Keratinocyte (primary cell): ENCODE measurements at regions not wholly inside any gene's neighbourhood (a gene's known extent, or its start where the extent isn't known, plus 50 kb on each side); places are given as distances from the start of the nearest gene placed in this dataset.

Source experiments
- DNase-seq: peaks from one replicate; pipeline ENCODE4 v3.0.0-alpha.2; 2011; ENCODE audit warnings: low read depth, missing footprints, low spot score
- FAIRE-seq: peaks from 2 replicates; lab custom pipeline; 2011; peaks lifted over from hg19 to GRCh38; lab: Jason Lieb, UNC
- H2AFZ ChIP-seq: 2 replicates; pipeline ENCODE4 v1.6.0; 2012; ENCODE audit warnings: low read length, control low read depth, inconsistent platforms; ENCODE audit not compliant: control insufficient read depth
- H3K27ac ChIP-seq: 2 replicates; pipeline ENCODE4 v1.5.1; 2011; ENCODE audit warnings: low read length; ENCODE audit not compliant: control insufficient read depth, insufficient read depth
- H3K27me3 ChIP-seq: 3 replicates; pipeline ENCODE4 v1.6.0; 2011; ENCODE audit warnings: low read length; ENCODE audit not compliant: control insufficient read depth, insufficient read depth; ENCODE audit errors: extremely low read depth
- H3K36me3 ChIP-seq, 2 experiments: 2 replicates in 1 of 2; 3 replicates in 1 of 2; pipeline ENCODE4 v1.5.1; 2011; ENCODE audit warnings: low read length in 2 of 2, mild to moderate bottlenecking in 1 of 2; ENCODE audit not compliant: control insufficient read depth in 2 of 2, insufficient read depth in 2 of 2; ENCODE audit errors: extremely low read depth in 1 of 2
- H3K4me1 ChIP-seq: 3 replicates; pipeline ENCODE4 v1.5.1; 2011; ENCODE audit warnings: low read length; ENCODE audit not compliant: control insufficient read depth, insufficient read depth; ENCODE audit errors: extremely low read depth
- H3K4me2 ChIP-seq: 3 replicates; pipeline ENCODE4 v1.6.0; 2011; ENCODE audit warnings: low read depth, low read length; ENCODE audit not compliant: control insufficient read depth, insufficient read depth; ENCODE audit errors: extremely low read depth
- H3K4me3 ChIP-seq, 3 experiments: fragments of 200-600 bp in 1 of 3; sonication (generic) in 1 of 3; 2 replicates in 2 of 3; 3 replicates in 1 of 3; pipeline ENCODE4 v1.5.1; 2011 to 2016; ENCODE audit warnings: low read length in 3 of 3, mild to moderate bottlenecking in 3 of 3, control low read depth in 2 of 3, inconsistent platforms in 1 of 3, low read depth in 1 of 3, mixed read lengths in 1 of 3, mixed run types in 1 of 3, moderate library complexity in 1 of 3; ENCODE audit not compliant: control insufficient read depth in 2 of 3, insufficient read depth in 2 of 3; ENCODE audit errors: extremely low read depth in 1 of 3
- H3K79me2 ChIP-seq: 2 replicates; pipeline ENCODE4 v1.6.0; 2012; ENCODE audit warnings: low read length; ENCODE audit not compliant: control insufficient read depth, insufficient read depth
- H3K9ac ChIP-seq: 3 replicates; pipeline ENCODE4 v1.6.0; 2011; ENCODE audit warnings: low read length; ENCODE audit not compliant: control insufficient read depth, insufficient read depth; ENCODE audit errors: extremely low read depth
- H3K9me1 ChIP-seq: 3 replicates; pipeline ENCODE4 v1.6.0; 2011; ENCODE audit warnings: low read length; ENCODE audit not compliant: control insufficient read depth, insufficient read depth; ENCODE audit errors: extremely low read depth
- H3K9me3 ChIP-seq: 2 replicates; pipeline ENCODE4 v1.5.1; 2012; ENCODE audit warnings: low read depth, low read length; ENCODE audit not compliant: control insufficient read depth
- H4K20me1 ChIP-seq: 3 replicates; pipeline ENCODE4 v1.6.0; 2011; ENCODE audit warnings: low read length; ENCODE audit not compliant: control insufficient read depth, insufficient read depth; ENCODE audit errors: extremely low read depth
- EZH2 ChIP-seq: IDR thresholded peaks from one replicate; pipeline ENCODE4 v1.6.1; 2012; ENCODE audit warnings: inconsistent platforms, mild to moderate bottlenecking, low read length, moderate library complexity
- dilution Hi-C: fragments of 300-500 bp; cut with MboI; formaldehyde crosslinking; loops from one replicate; pipeline ENCODE4 v1.7.0; 2020; ENCODE audit warnings: low sequenced_read_pairs; ENCODE audit not compliant: extremely low pct_ligation_motif_present
- TF ChIP-seq, protein P1 (sequence below), 3 experiments: IDR thresholded peaks in 1 of 3; conservative IDR thresholded peaks in 1 of 3; optimal IDR thresholded peaks in 1 of 3; 2 replicates in 2 of 3; 3 replicates in 1 of 3; pipeline versions ENCODE3 to v1.5.1; 2011; ENCODE audit warnings: low read length in 3 of 3, mild to moderate bottlenecking in 3 of 3, moderate library complexity in 2 of 3, control low read depth in 1 of 3, inconsistent platforms in 1 of 3; ENCODE audit not compliant: insufficient read depth in 2 of 3; ENCODE audit errors: extremely low read depth in 1 of 3

DNA sequence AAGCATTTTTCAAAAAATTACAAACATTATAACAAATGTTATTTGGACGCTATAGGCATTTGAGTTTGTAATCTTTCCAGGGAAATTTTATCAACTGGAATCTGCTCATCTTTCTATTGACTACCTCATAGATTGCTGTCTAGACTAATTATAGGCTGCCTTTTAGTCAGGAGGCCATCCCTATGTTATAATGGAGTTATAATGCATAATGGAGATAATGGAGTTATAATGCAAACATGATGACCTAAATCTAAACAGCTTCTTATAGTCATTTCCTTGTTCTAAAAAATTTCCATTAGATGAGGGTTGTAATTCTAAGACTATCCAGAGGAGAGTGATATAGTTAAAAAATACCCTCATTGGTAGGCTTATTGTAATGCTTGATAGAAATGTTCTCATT is 226.4 kb downstream of the SI start:
- dilution Hi-C loops: no loop called here

DNA sequence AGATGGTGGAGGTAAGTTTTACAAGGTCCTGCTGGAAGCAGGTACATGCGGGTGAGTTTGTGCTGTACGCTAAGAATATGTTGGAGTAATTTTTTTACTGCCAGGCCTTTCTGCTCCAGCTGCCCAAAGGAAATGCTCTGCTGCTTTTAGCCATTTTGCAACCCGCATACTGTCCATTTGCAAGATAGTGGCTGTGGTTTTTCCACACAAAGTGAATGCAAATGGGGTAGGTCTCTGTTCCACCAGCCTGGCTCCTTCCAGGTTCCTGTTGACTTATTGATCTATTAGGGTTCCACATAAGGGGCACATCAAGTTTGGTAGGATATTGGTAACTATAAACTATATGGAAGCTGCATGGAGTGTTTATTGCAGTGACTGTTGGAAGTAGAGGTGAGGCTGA is 227.1 kb downstream of the SI start:
- no peak for FAIRE-seq
- TF ChIP-seq EZH2: no peak
- TF ChIP-seq, protein P1, sequence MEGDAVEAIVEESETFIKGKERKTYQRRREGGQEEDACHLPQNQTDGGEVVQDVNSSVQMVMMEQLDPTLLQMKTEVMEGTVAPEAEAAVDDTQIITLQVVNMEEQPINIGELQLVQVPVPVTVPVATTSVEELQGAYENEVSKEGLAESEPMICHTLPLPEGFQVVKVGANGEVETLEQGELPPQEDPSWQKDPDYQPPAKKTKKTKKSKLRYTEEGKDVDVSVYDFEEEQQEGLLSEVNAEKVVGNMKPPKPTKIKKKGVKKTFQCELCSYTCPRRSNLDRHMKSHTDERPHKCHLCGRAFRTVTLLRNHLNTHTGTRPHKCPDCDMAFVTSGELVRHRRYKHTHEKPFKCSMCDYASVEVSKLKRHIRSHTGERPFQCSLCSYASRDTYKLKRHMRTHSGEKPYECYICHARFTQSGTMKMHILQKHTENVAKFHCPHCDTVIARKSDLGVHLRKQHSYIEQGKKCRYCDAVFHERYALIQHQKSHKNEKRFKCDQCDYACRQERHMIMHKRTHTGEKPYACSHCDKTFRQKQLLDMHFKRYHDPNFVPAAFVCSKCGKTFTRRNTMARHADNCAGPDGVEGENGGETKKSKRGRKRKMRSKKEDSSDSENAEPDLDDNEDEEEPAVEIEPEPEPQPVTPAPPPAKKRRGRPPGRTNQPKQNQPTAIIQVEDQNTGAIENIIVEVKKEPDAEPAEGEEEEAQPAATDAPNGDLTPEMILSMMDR (optimal IDR thresholded peaks at IDR 0.05 in 1 of 3, IDR thresholded peaks at IDR 0.05 in 1 of 3, conservative IDR thresholded peaks at IDR 0.05 in 1 of 3; ENCODE audit: extremely low read depth in 1 of 3, insufficient read depth in 2 of 3, low read length in 3 of 3): no peak
- no peak for DNase-seq
- Histone ChIP-seq H4K20me1 (no peaks in the 10 kb centered on the region), H3K4me3 (no peak overlapping the region), H3K9ac (no peak overlapping the region), H3K4me2 (no peak overlapping the region), H3K27ac (no peak overlapping the region), H3K27me3 (no peaks in the 10 kb centered on the region), H3K9me1 (no peaks in the 10 kb centered on the region), H2AFZ (no peak overlapping the region), H3K9me3 (no peaks in the 10 kb centered on the region), H3K4me1 (no peaks in the 10 kb centered on the region), H3K79me2 (no peaks in the 10 kb centered on the region), H3K36me3 (no peaks in the 10 kb centered on the region)
- dilution Hi-C loops: no loop called here

More for the DNA sequence above, 226.4 kb downstream of the SI start:
- DNase-seq (no peak), FAIRE-seq (no peak)
- H3K4me1 ChIP-seq: no peaks in the 10 kb centered on the region
- H3K27me3 ChIP-seq: no peaks in the 10 kb centered on the region
- H3K4me2 ChIP-seq: no peak overlapping the region
- H4K20me1 ChIP-seq: no peaks in the 10 kb centered on the region
- no peak overlapping the region for H2AFZ ChIP-seq
- H3K4me3 ChIP-seq: no peak overlapping the region
- TF ChIP-seq, protein P1 (optimal IDR thresholded peaks at IDR 0.05 in 1 of 3, IDR thresholded peaks at IDR 0.05 in 1 of 3, conservative IDR thresholded peaks at IDR 0.05 in 1 of 3; ENCODE audit: extremely low read depth in 1 of 3, insufficient read depth in 2 of 3, low read length in 3 of 3): no peak
- no peak for TF ChIP-seq EZH2
- H3K9me1 ChIP-seq: no peaks in the 10 kb centered on the region
- H3K9me3 ChIP-seq: no peaks in the 10 kb centered on the region
- no peaks in the 10 kb centered on the region for H3K36me3 ChIP-seq
- no peak overlapping the region for H3K9ac ChIP-seq
- no peak overlapping the region for H3K27ac ChIP-seq
- H3K79me2 ChIP-seq: no peaks in the 10 kb centered on the region
